Pancreas (tissue), 10 donors: ENCODE measurements at regions not wholly inside any gene's neighbourhood (a gene's known extent, or its start where the extent isn't known, plus 50 kb on each side); places are given as distances from the start of the nearest gene placed in this dataset.

ENCODE experiments used
- ATAC-seq, 4 donors: fragments of 200-7000 bp; cut with Tn5 transposase; one replicate each; pipeline versions ENCODE4 v1.8.0 to v1.9.1; 2020; ENCODE audit warnings: mild to moderate bottlenecking in 4 of 4, moderate library complexity in 4 of 4
- DNase-seq, 6 donors: peaks; one replicate each; pipeline ENCODE4 v3.0.0-alpha.2; 2020
- FAIRE-seq: peaks from 2 replicates; lab custom pipeline; 2012; peaks lifted over from hg19 to GRCh38; lab: Jason Lieb, UNC
- H3K27ac ChIP-seq, 4 donors: fragments of 200-600 bp; sonication (generic); 1 replicate in 3 of 4; 2 replicates in 1 of 4; pipeline versions ENCODE4 v1.5.0 to v1.8.0; 2020
- H3K27me3 ChIP-seq, 4 donors: fragments of 200-600 bp; one replicate each; pipeline ENCODE4 v1.8.0; 2021
- H3K36me3 ChIP-seq, 3 donors: fragments of 200-600 bp; sonication (generic) in 1 of 3; one replicate each; pipeline versions ENCODE4 v1.5.0 to v1.8.0; 2020 to 2021
- H3K4me1 ChIP-seq, 3 donors: fragments of 200-600 bp; one replicate each; pipeline ENCODE4 v1.8.0; 2021
- H3K4me3 ChIP-seq, 4 donors: fragments of 200-600 bp; sonication (generic) in 2 of 4; one replicate each; pipeline versions ENCODE4 v1.5.0 to v1.8.0; 2020 to 2021
- H3K9me3 ChIP-seq, 4 donors: fragments of 200-600 bp; one replicate each; pipeline ENCODE4 v1.8.0; 2021
- CTCF ChIP-seq, 4 donors: fragments of 200-600 bp; sonication (generic) in 3 of 4; IDR thresholded peaks; one replicate each; pipeline versions ENCODE4 v1.5.0 to v1.8.0; 2021; ENCODE audit warnings: antibody characterized with exemption in 4 of 4
- WGBS, 2 donors: extraction: QIAGEN DNeasy Blood & Tissue Kit; methylation state at CpG; one replicate each; pipeline ENCODE4 v1.1.7; 2013; 5-methylcytosine and 5-hydroxymethylcytosine counted together
- intact Hi-C, 3 donors: fragments of 100-400 bp; cut with DNase I; formaldehyde crosslinking; loops; one replicate each; pipeline versions ENCODE4 v1.11.1 to v1.14.2; 2022
- donor health status: healthy with polysubstance abuse.
- donor health status: DM: no; HTN: no; CAD: no; lungs with moderate emphysema.
- donor health status: DM: no; HTN: no; CAD: no.
- donor health status: control.
- donor health status: control.
- donor health status: Bipolar disorder and iron deficiency.
- donor health status: DM: yes; HTN: yes; CAD: no.
- donor health status: DM: no; HTN: no; CAD: no.
- donor health status: DM: no; HTN: no; CAD: no.
- donor health status: DM: yes; HTN: yes; CAD: no.

- H3K36me3 ChIP-seq: no peaks in the 10 kb centered on the region
- FAIRE-seq: no peak
- no peak for ATAC-seq
- no peaks in the 10 kb centered on the region for H3K9me3 ChIP-seq
- no peak for DNase-seq
- no peak overlapping the region for H3K27ac ChIP-seq
- no peak for TF ChIP-seq CTCF (IDR thresholded peaks at IDR 0.05)
- H3K4me1 ChIP-seq: no peaks in the 10 kb centered on the region
- H3K27me3 ChIP-seq: no peaks in the 10 kb centered on the region
- intact Hi-C loops: no loop called here
- no peak overlapping the region for H3K4me3 ChIP-seq
These were observed 197.8 kb upstream of the ANKRD50 start for GRCh38 chr4:124910327-124910726.

GRCh38 chr4:124907881-124908280 lies 195.3 kb upstream of the ANKRD50 start:
- FAIRE-seq (no peak), DNase-seq (no peak), ATAC-seq (no peak)
- Histone ChIP-seq H3K4me3 (no peak overlapping the region), H3K27ac (no peak overlapping the region), H3K36me3 (no peaks in the 10 kb centered on the region), H3K9me3 (no peaks in the 10 kb centered on the region), H3K27me3 (no peaks in the 10 kb centered on the region), H3K4me1 (peaks cover 6 to 8% (median 8%) of the 10 kb centered on the region in 3 donors)
- WGBS, 2 donors: 91 to 93% methylated on average over 3 of the region's 3 CpGs
- TF ChIP-seq CTCF (IDR thresholded peaks at IDR 0.05): no peak
- intact Hi-C loops: no loop called here

- no peak for FAIRE-seq
These were observed 192.9 kb upstream of the ANKRD50 start for GRCh38 chr4:124905441-124905840.

GRCh38 chr4:124904723-124905388 lies 192.3 kb upstream of the ANKRD50 start:
- peaks cover 8 to 21% (median 13%) of the 10 kb centered on the region in 3 donors for H3K4me1 ChIP-seq
- no peaks in the 10 kb centered on the region for H3K9me3 ChIP-seq
- no peaks in the 10 kb centered on the region for H3K36me3 ChIP-seq
- ATAC-seq: peak; percentile 14 to 45 (median 40)
- no peak for TF ChIP-seq CTCF (IDR thresholded peaks at IDR 0.05)
- H3K27me3 ChIP-seq: no peaks in the 10 kb centered on the region
- no peak for FAIRE-seq
- peak overlapping the region in 2 of 4 donors; percentile 59 to 68 for H3K27ac ChIP-seq
- H3K4me3 ChIP-seq: no peak overlapping the region
- intact Hi-C loops: no loop called here
- DNase-seq: no peak

More at GRCh38 chr4:124905441-124905840, 192.9 kb upstream of the ANKRD50 start:
- ATAC-seq (no peak), DNase-seq (no peak)
- no peaks in the 10 kb centered on the region for H3K36me3 ChIP-seq
- TF ChIP-seq CTCF (IDR thresholded peaks at IDR 0.05): no peak
- intact Hi-C loops: no loop called here
- H3K27me3 ChIP-seq: no peaks in the 10 kb centered on the region
- WGBS, 2 donors: 53 to 68% methylated on average over 4 of the region's 4 CpGs
- no peaks in the 10 kb centered on the region for H3K9me3 ChIP-seq
- no peak overlapping the region for H3K27ac ChIP-seq
- peaks cover 8 to 21% (median 13%) of the 10 kb centered on the region in 3 donors for H3K4me1 ChIP-seq
- no peak overlapping the region for H3K4me3 ChIP-seq

- H3K36me3 ChIP-seq: no peaks in the 10 kb centered on the region
- H3K27ac ChIP-seq: peak overlapping the region in 3 of 4 donors; percentile 59 to 68 (median 63)
- ATAC-seq (peak; percentile 94 to 98 (median 97)), FAIRE-seq (no peak), DNase-seq (peak in 4 of 6 donors; percentile 18 to 73 (median 52))
- H3K9me3 ChIP-seq: no peaks in the 10 kb centered on the region
- H3K27me3 ChIP-seq: no peaks in the 10 kb centered on the region
- no peak for TF ChIP-seq CTCF (IDR thresholded peaks at IDR 0.05)
- peak overlapping the region in 2 of 4 donors; percentile 18 to 30 for H3K4me3 ChIP-seq
- intact Hi-C loops: no loop called here
- peaks cover 8 to 21% (median 13%) of the 10 kb centered on the region in 3 donors for H3K4me1 ChIP-seq
- WGBS, 2 donors: 5 to 6% methylated on average over 6 of the region's 6 CpGs
These were observed 191.6 kb upstream of the ANKRD50 start for GRCh38 chr4:124903995-124904722.
